BLaER1 treated with 17β-estradiol and CSF1 and Interleukin-3, amounts not matched to agents 10 nM and 100 nM (cell line): ENCODE measurements at regions not wholly inside any gene's neighbourhood (a gene's known extent, or its start where the extent isn't known, plus 50 kb on each side); places are given as distances from the start of the nearest gene placed in this dataset.

Experiments used
- H3K27ac ChIP-seq, 11 experiments: shearing (Covaris generic); formaldehyde crosslinking; 2 replicates each; pipeline ENCODE4 v1.8.1; 2022
- H3K27me3 ChIP-seq, 11 experiments: shearing (Covaris generic); formaldehyde crosslinking; 2 replicates each; pipeline ENCODE4 v1.8.1; 2022
- H3K36me3 ChIP-seq, 11 experiments: shearing (Covaris generic); formaldehyde crosslinking; 2 replicates each; pipeline ENCODE4 v1.8.1; 2022
- H3K4me1 ChIP-seq, 10 experiments: shearing (Covaris generic); formaldehyde crosslinking; 2 replicates each; pipeline ENCODE4 v1.8.1; 2022
- H3K4me2 ChIP-seq, 11 experiments: shearing (Covaris generic); formaldehyde crosslinking; 2 replicates each; pipeline ENCODE4 v1.8.1; 2022
- H3K4me3 ChIP-seq, 10 experiments: shearing (Covaris generic); formaldehyde crosslinking; 2 replicates each; pipeline ENCODE4 v1.8.1; 2022
- H3K9ac ChIP-seq, 11 experiments: shearing (Covaris generic); formaldehyde crosslinking; 2 replicates each; pipeline ENCODE4 v1.8.1; 2022
- H3K9me3 ChIP-seq, 11 experiments: shearing (Covaris generic); formaldehyde crosslinking; replicated peaks in 1 of 11; 2 replicates each; pipeline ENCODE4 v1.8.1; 2022
- H4K20me1 ChIP-seq, 11 experiments: shearing (Covaris generic); formaldehyde crosslinking; 2 replicates each; pipeline ENCODE4 v1.8.1; 2022
- Cebpa-rat ChIP-seq, 11 experiments: shearing (Covaris generic); IDR thresholded peaks; 2 replicates each; pipeline ENCODE4 v1.8.1; 2022

DNA sequence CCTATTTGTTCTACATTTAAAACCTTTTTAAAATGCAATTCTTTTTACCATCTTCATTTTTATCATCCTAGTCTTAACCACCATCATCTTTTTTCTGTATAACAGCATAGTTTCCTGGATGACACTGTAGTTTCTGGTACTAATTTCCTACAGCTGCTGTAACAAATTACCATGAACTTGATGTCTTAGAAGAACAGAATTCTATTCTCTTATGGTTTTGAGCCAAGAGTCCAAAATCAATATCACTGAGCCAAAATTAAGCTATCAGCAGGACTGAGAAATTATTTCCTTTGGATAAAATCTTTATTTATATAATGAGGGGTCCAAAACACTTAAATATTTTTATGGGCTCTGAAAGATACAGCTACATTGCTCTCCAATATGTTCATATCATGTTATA, 539.3 kb downstream of the METTL4 start:
- TF ChIP-seq Cebpa-rat (IDR thresholded peaks at IDR 0.05): no peak

DNA sequence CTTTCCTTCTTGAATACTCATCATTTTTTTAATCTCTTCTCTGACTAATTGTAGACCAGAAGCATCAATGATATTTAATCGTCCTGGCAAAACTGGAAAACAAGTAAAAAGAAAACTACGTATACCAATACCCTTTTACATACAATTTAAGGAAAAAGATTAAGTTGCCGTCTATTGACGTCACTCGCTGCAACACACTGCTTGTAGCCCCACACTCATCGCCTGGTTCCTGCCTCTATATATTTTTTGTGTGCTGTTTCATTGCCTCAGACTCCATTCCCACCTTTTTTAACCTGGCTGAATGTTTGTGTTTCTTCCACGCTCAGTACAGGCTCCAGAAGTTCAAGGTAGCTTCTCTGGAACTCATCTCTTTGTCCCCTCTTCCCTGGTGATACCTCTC, 536.2 kb downstream of the METTL4 start:
- Histone ChIP-seq H3K4me2 (no peak overlapping the region), H4K20me1 (no peaks in the 10 kb centered on the region), H3K9me3 (peaks cover 0 to 6% (median 0%) of the 10 kb centered on the region in 11 experiments; a peak in 2 of 22 replicates), H3K27ac (no peak overlapping the region), H3K4me3 (no peak overlapping the region), H3K36me3 (no peaks in the 10 kb centered on the region), H3K9ac (no peak overlapping the region), H3K27me3 (no peaks in the 10 kb centered on the region), H3K4me1 (no peaks in the 10 kb centered on the region)
- TF ChIP-seq Cebpa-rat (IDR thresholded peaks at IDR 0.05): no peak

More for the DNA sequence above, 539.3 kb downstream of the METTL4 start:
- Histone ChIP-seq H3K27ac (no peak overlapping the region), H3K4me1 (peaks cover 0 to 5% (median 0%) of the 10 kb centered on the region in 10 experiments; a peak in 2 of 20 replicates), H3K9ac (no peak overlapping the region), H3K27me3 (no peaks in the 10 kb centered on the region), H3K9me3 (no peaks in the 10 kb centered on the region; a peak in 1 of 22 replicates), H4K20me1 (no peaks in the 10 kb centered on the region), H3K4me2 (no peak overlapping the region), H3K4me3 (no peak overlapping the region), H3K36me3 (no peaks in the 10 kb centered on the region)

GRCh38 chr18:2036086-2036485, 535.2 kb downstream of the METTL4 start:
- Histone ChIP-seq H3K4me1 (no peaks in the 10 kb centered on the region), H4K20me1 (no peaks in the 10 kb centered on the region), H3K9ac (no peak overlapping the region), H3K36me3 (no peaks in the 10 kb centered on the region), H3K4me2 (no peak overlapping the region), H3K27ac (no peak overlapping the region), H3K4me3 (no peak overlapping the region), H3K9me3 (peaks cover 0 to 6% (median 0%) of the 10 kb centered on the region in 11 experiments; a peak in 3 of 22 replicates), H3K27me3 (no peaks in the 10 kb centered on the region)
- TF ChIP-seq Cebpa-rat (IDR thresholded peaks at IDR 0.05): no peak

GRCh38 chr18:2040279-2040678, 531.0 kb downstream of the METTL4 start:
- Histone ChIP-seq H4K20me1 (no peaks in the 10 kb centered on the region), H3K36me3 (no peaks in the 10 kb centered on the region), H3K9me3 (peaks cover 10 to 24% (median 17%) of the 10 kb centered on the region in 11 experiments; a peak in 20 of 22 replicates), H3K9ac (no peak overlapping the region), H3K4me2 (no peak overlapping the region), H3K27me3 (no peaks in the 10 kb centered on the region), H3K4me3 (no peak overlapping the region), H3K4me1 (no peaks in the 10 kb centered on the region), H3K27ac (no peak overlapping the region)
- TF ChIP-seq Cebpa-rat (IDR thresholded peaks at IDR 0.05): no peak

- H3K9me3 ChIP-seq: peaks cover 13 to 16% (median 15%) of the 10 kb centered on the region in 11 experiments; a peak in 21 of 22 replicates
- peak overlapping the region; percentile 33 to 72 (median 65); a peak in 18 of 22 replicates for H3K9ac ChIP-seq
- H3K36me3 ChIP-seq: no peaks in the 10 kb centered on the region; a peak in 1 of 22 replicates
- H3K27ac ChIP-seq: peak overlapping the region; percentile 30 to 88 (median 80); a peak in 21 of 22 replicates
- peaks cover 18 to 63% (median 54%) of the 10 kb centered on the region in 10 experiments for H3K4me1 ChIP-seq
- no peaks in the 10 kb centered on the region for H4K20me1 ChIP-seq
- peak overlapping the region; percentile 67 to 86 (median 80) for H3K4me2 ChIP-seq
- no peak for TF ChIP-seq Cebpa-rat (IDR thresholded peaks at IDR 0.05)
- no peaks in the 10 kb centered on the region for H3K27me3 ChIP-seq
- H3K4me3 ChIP-seq: peak overlapping the region in 4 of 10 experiments; percentile 22 to 40 (median 36); a peak in 5 of 20 replicates
Measured at GRCh38 chr18:2049986-2050385, 521.3 kb downstream of the METTL4 start.

- Histone ChIP-seq H3K4me3 (no peak overlapping the region), H3K36me3 (no peaks in the 10 kb centered on the region), H3K27ac (peak overlapping the region in 9 of 11 experiments; percentile 61 to 88 (median 80); a peak in 17 of 22 replicates), H3K4me2 (peak overlapping the region; percentile 67 to 86 (median 80)), H3K27me3 (no peaks in the 10 kb centered on the region), H3K9ac (peak overlapping the region in 8 of 11 experiments; percentile 59 to 72 (median 67); a peak in 9 of 22 replicates), H3K4me1 (peaks cover 18 to 63% (median 54%) of the 10 kb centered on the region in 10 experiments), H3K9me3 (peaks cover 5 to 8% (median 7%) of the 10 kb centered on the region in 11 experiments; a peak in 21 of 22 replicates), H4K20me1 (no peaks in the 10 kb centered on the region)
- TF ChIP-seq Cebpa-rat (IDR thresholded peaks at IDR 0.05): no peak
Measured at GRCh38 chr18:2050702-2051201, 520.6 kb downstream of the METTL4 start.

- no peaks in the 10 kb centered on the region for H3K27me3 ChIP-seq
- H3K9ac ChIP-seq: no peak overlapping the region
- TF ChIP-seq Cebpa-rat (IDR thresholded peaks at IDR 0.05): no peak
- no peaks in the 10 kb centered on the region; a peak in 1 of 22 replicates for H3K9me3 ChIP-seq
- no peak overlapping the region for H3K4me3 ChIP-seq
- no peak overlapping the region for H3K27ac ChIP-seq
- H3K4me2 ChIP-seq: no peak overlapping the region
- no peaks in the 10 kb centered on the region for H4K20me1 ChIP-seq
- no peaks in the 10 kb centered on the region for H3K36me3 ChIP-seq
- peaks cover 18 to 36% (median 30%) of the 10 kb centered on the region in 10 experiments for H3K4me1 ChIP-seq
Measured at GRCh38 chr18:2053490-2054089, 517.7 kb downstream of the METTL4 start.

GRCh38 chr18:2059336-2059735, 512.0 kb downstream of the METTL4 start:
- no peak overlapping the region for H3K9ac ChIP-seq
- H3K27me3 ChIP-seq: no peaks in the 10 kb centered on the region
- no peaks in the 10 kb centered on the region for H3K36me3 ChIP-seq
- no peak overlapping the region for H3K4me2 ChIP-seq
- H4K20me1 ChIP-seq: no peaks in the 10 kb centered on the region
- peaks cover 0 to 4% (median 0%) of the 10 kb centered on the region in 10 experiments; a peak in 2 of 20 replicates for H3K4me1 ChIP-seq
- H3K9me3 ChIP-seq: peaks cover 7 to 18% (median 9%) of the 10 kb centered on the region in 11 experiments; a peak in 18 of 22 replicates
- H3K4me3 ChIP-seq: no peak overlapping the region
- no peak overlapping the region for H3K27ac ChIP-seq
- TF ChIP-seq Cebpa-rat (IDR thresholded peaks at IDR 0.05): no peak

- Histone ChIP-seq H3K9ac (no peak overlapping the region), H3K36me3 (no peaks in the 10 kb centered on the region), H4K20me1 (no peaks in the 10 kb centered on the region), H3K4me1 (peaks cover 0 to 4% (median 0%) of the 10 kb centered on the region in 10 experiments; a peak in 2 of 20 replicates), H3K4me3 (no peak overlapping the region), H3K4me2 (no peak overlapping the region), H3K9me3 (peaks cover 7 to 21% (median 9%) of the 10 kb centered on the region in 11 experiments; a peak in 18 of 22 replicates), H3K27ac (no peak overlapping the region), H3K27me3 (no peaks in the 10 kb centered on the region)
- TF ChIP-seq Cebpa-rat (IDR thresholded peaks at IDR 0.05): no peak
Measured at GRCh38 chr18:2060086-2060485, 511.2 kb downstream of the METTL4 start.
